Dedifferentiated amniotic fluid mesenchymal stem cell (primary cell): ENCODE measurements at regions not wholly inside any gene's neighbourhood (a gene's known extent, or its start where the extent isn't known, plus 50 kb on each side); places are given as distances from the start of the nearest gene placed in this dataset.

Experiments
- DNase-seq: peaks from one replicate; pipeline ENCODE4 v3.0.0-alpha.2; 2016; ENCODE audit errors: extremely low spot score

DNA sequence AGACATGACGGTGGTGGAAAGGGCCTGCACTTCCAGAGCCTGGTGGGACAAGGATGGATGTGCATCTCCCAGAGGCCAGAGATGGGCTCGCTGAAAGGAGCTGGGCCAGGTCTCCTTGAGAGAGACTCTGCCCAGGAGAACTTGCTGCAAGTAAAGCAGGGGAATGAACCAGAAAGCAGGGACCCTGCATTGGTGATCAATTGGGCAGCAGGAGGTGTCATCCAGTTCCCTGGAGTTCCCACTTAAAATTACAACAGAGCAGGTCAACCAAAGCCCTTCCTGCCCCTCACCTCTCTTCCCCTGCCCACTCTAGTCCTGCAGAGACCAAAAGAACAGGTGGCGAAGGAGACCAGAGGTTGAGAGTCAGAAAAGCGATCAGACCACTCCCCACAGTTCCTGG is 69.7 kb upstream of the CAB39 start:
- DNase-seq: no peak

DNA sequence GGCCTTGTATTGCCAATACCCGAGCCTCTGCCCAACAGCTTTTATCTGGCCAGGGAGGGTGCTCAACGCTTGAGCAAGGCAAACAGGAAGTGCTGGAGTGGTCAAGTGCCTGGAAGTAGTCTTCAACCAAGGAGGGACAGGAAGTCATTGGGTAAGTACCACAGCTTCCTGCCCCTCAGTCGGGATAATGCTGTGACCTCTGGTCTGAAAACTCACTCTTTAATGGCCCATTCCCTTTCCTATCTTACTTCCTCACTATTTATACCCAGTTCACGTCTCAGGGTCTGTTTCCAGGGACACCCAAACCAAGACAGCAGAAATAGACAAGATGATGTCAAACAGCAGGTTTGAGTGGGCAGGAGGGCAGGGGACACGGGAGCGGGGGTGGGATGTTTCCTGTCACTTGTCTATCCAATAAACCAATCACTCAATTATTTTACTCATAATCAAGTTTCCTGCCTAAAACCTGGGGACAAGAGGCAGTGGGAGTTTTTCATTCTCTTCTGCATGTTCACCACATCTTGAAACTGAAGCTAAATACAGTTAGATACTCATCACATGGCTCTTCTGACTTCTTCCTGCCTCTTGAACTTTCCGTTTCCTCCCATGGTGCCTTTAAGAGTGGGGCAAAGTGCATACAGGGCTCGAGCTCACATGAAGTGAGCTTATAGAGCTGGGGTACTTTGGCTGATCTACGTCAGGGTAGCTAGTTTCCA is 68.9 kb upstream of the CAB39 start:
- DNase-seq: no peak

GRCh38 chr2:230644356-230644935 is 68.2 kb upstream of the CAB39 start:
- no peak for DNase-seq

- no peak for DNase-seq
Measured at GRCh38 chr2:230648356-230648755, 64.3 kb upstream of the CAB39 start.

- DNase-seq: no peak
Measured at GRCh38 chr2:230650585-230651137, 62.0 kb upstream of the CAB39 start.

DNA sequence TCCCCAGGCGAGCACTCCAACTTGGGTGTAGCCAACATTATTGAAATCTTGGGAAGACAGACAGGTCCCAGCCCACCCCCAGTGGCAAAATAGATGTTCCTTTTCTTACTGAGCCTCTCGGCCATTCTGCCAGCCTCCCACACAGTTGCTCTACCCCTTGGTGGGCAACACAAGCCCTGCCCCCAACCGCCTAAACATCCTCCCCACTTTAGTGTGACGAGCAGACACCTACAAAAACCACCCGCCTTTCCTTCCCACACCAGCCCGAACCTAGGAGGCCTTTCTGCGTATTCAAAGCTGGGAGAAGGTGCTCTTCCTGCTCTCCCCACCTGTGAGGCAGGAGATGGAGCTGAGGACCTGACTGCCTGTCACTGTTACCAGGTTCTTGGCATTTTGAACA is 58.6 kb upstream of the CAB39 start:
- no peak for DNase-seq

DNA sequence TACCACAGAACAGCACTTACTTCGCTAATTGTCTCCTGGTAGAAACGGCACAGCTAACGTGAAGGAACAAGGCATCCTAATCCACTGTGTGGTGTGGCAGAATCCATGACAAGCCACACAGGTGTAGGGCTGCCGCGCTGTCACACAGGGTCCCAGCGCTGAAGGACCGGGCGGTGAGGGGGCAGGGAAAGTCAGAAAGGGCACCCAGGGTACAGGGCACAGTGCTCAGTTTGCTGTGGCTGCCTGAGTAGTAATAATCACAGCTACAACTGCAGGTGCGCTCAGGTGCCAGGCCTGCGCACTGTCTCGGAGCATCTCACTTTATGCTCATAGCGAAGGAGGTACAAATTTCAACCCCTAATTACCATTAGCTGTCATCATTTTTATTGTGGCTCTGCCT is 55.2 kb upstream of the CAB39 start:
- no peak for DNase-seq

DNA sequence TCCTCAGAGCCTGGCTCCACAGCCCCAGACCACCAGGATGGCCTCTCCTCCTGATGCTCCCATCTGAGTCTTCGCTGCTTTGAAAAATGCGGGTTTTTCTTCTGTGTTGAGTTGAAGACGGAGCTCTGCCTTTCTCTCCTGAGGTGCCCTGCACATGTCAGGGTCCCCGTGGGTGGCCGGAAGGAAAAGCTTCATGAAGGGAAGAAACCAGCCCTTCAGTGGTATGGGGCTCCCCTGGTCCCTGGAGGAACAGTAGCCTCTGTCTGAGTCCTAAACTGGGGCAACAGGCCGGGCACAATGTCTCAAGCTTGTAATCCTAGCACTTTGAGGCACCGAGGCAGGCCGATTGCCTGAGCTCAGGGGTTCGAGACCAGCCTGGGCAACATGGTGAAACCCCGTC is 54.7 kb upstream of the CAB39 start:
- no peak for DNase-seq

GRCh38 chr2:230658577-230658876 is 54.1 kb upstream of the CAB39 start:
- no peak for DNase-seq

DNA sequence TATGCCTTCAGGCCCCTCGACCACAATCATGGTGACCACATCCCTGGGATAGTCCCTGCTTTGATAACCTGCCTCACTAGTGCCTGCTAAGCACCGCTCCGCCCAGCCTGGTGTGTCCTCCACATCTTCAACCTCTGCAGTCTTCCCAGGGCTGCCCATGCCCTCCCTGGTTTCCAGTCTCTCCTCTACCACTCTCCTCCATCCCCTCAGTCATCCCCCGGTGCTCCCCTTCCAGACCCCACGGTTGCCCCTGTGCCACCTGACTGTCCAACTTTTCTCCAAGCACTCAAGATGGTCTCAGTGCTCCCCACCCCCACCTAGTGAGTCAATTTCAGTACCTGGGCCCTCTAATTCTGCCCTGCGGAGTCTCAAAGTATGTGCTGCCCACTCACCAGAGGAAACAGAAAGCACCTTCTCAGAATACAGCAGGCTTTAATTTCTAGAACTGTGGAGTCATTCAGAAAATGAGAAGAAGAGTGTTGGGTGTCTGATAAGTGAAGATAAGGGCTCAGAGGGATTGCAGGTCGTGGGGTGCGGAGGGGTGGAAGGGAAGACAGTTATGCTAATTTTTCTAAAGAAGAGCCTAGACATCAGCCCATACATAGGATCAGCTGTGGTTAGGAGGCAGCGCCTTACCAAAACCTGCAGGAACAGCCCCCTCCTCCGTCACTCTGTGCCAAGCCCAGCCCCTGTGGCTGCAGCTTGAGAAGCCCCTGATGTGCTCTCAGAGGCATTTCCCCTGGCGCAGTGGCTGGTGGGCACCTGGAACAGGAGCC is 53.6 kb upstream of the CAB39 start:
- no peak for DNase-seq

DNA sequence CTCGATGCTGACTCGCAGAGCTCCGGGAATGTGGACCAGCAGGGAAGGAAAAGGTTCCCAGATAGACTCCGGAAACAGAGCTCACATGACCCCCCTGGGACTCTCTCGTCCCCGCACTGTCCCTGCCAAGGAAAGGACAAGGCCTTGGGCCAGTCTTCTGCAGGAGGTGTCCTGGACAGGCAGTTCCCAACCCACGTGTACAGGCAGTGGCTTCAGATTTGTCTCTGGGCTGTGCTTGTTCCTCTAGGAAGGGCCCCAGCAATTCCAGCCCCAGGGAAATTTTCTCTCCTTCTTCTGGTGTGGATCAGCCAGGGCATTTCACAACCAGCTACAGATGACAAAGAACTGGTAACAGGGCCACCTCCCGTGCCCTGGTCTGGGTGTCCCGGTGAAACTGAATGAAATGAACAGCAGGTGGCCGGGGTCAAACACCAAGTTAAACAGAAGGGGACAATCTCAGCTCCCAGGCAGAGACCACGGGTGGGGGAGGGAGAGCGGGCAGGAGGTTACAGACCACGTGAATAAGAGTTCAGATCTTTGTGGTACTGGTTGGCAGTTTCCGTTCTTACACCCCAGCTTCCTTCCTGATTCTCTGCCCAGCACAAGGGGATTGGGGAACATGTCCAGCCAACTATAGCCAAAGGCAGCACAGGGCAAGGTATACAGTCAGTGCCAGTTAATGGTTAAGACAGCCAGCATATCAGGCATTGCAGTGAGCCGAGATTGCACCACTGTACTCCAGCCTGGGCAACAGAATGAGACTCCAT is 52.2 kb upstream of the CAB39 start:
- DNase-seq: no peak

GRCh38 chr2:230661072-230661957 is 51.3 kb upstream of the CAB39 start:
- no peak for DNase-seq
